H1 (cell line): ENCODE measurements at regions not wholly inside any gene's neighbourhood (a gene's known extent, or its start where the extent isn't known, plus 50 kb on each side); places are given as distances from the start of the nearest gene placed in this dataset.
"Not testable (repeated sequence)": the region's sequence is repeated elsewhere in the genome, so short reads cannot be mapped to it uniquely, and the experiment has no call there.

Experiments used
- CTCF ChIA-PET: fragments of 300-600 bp; sonication (Branson Sonifier 250); formaldehyde crosslinking; loops from one replicate; lab custom pipeline; 2021; ENCODE audit not compliant: partially characterized antibody; lab: Charles Lee
- POLR2A ChIA-PET: fragments of 300-600 bp; sonication (Branson Sonifier 250); formaldehyde crosslinking; loops from one replicate; lab custom pipeline; 2021; ENCODE audit warnings: inconsistent platforms; ENCODE audit not compliant: partially characterized antibody; lab: Charles Lee
- DNase-seq, 2 experiments: peaks; one replicate each; pipeline versions ENCODE4 v3.0.0 to v3.0.0-alpha.2; 2010 to 2022; ENCODE audit warnings: low spot score in 2 of 2, low read depth in 1 of 2, mixed read lengths in 1 of 2
- FAIRE-seq: peaks from 2 replicates; lab custom pipeline; 2011; peaks lifted over from hg19 to GRCh38; lab: Jason Lieb, UNC
- H2AFZ ChIP-seq: 2 replicates; pipeline ENCODE4 v1.8.1; 2012; ENCODE audit warnings: low read length, inconsistent platforms
- H2AK5ac ChIP-seq: 2 replicates; pipeline ENCODE4 v1.6.1; 2013; ENCODE audit warnings: low read depth, low read length
- H2BK120ac ChIP-seq: replicated peaks from 2 replicates; pipeline ENCODE3; 2013; ENCODE audit warnings: low read depth, low read length, inconsistent platforms
- H2BK12ac ChIP-seq: 2 replicates; pipeline ENCODE4 v1.6.1; 2013; ENCODE audit warnings: low read depth, low read length
- H2BK15ac ChIP-seq: 2 replicates; pipeline ENCODE4 v1.6.1; 2013; ENCODE audit warnings: low read length
- H2BK20ac ChIP-seq: 2 replicates; pipeline ENCODE4 v1.6.1; 2013; ENCODE audit warnings: low read length
- H2BK5ac ChIP-seq: 2 replicates; pipeline ENCODE4 v1.6.1; 2013; ENCODE audit warnings: low read depth, low read length
- H3K14ac ChIP-seq: 2 replicates; pipeline ENCODE4 v1.6.1; 2013; ENCODE audit warnings: inconsistent platforms; ENCODE audit not compliant: insufficient read length
- H3K18ac ChIP-seq: 2 replicates; pipeline ENCODE4 v1.6.1; 2013; ENCODE audit warnings: low read length; ENCODE audit errors: extremely low read depth
- H3K23ac ChIP-seq: 2 replicates; pipeline ENCODE4 v1.6.1; 2013; ENCODE audit warnings: inconsistent platforms; ENCODE audit not compliant: insufficient read length
- H3K23me2 ChIP-seq: 2 replicates; pipeline ENCODE4 v1.6.1; 2013; ENCODE audit warnings: low read depth, low read length
- H3K27ac ChIP-seq: 2 replicates; pipeline ENCODE4 v1.6.1; 2011; ENCODE audit warnings: low read depth, low read length, inconsistent platforms
- H3K27me3 ChIP-seq, 4 experiments: replicated peaks in 1 of 4; 1 replicate in 1 of 4; 2 replicates in 3 of 4; pipeline versions ENCODE4 v1.6.1 to v1.8.1; 2011 to 2013; ENCODE audit warnings: low read length in 3 of 4, mild to moderate bottlenecking in 3 of 4, inconsistent platforms in 2 of 4, mixed read lengths in 2 of 4, moderate library complexity in 1 of 4; ENCODE audit not compliant: control insufficient read depth in 3 of 4, insufficient read depth in 3 of 4; ENCODE audit errors: extremely low read depth in 1 of 4
- H3K36me3 ChIP-seq, 4 experiments: 2 replicates each; pipeline versions ENCODE4 v1.6.1 to v1.8.1; 2011 to 2013; ENCODE audit warnings: mild to moderate bottlenecking in 4 of 4, low read length in 3 of 4, moderate library complexity in 2 of 4, control low read depth in 1 of 4, inconsistent platforms in 1 of 4; ENCODE audit not compliant: insufficient read depth in 4 of 4, control insufficient read depth in 2 of 4
- H3K4ac ChIP-seq: replicated peaks from 2 replicates; pipeline ENCODE3; 2013; ENCODE audit warnings: low read length, low read depth, mixed read lengths, inconsistent platforms; ENCODE audit not compliant: insufficient read length
- H3K4me1 ChIP-seq, 4 experiments: replicated peaks in 1 of 4; 1 replicate in 1 of 4; 2 replicates in 3 of 4; pipeline versions ENCODE4 v1.6.1 to v1.8.1; 2011 to 2013; ENCODE audit warnings: low read length in 3 of 4, inconsistent platforms in 2 of 4, mixed read lengths in 1 of 4; ENCODE audit not compliant: insufficient read depth in 4 of 4, control insufficient read depth in 3 of 4
- H3K4me2 ChIP-seq, 2 experiments: 2 replicates each; pipeline versions ENCODE4 v1.6.1 to v1.8.1; 2011 to 2013; ENCODE audit warnings: low read depth in 2 of 2, low read length in 2 of 2, control low read depth in 1 of 2, inconsistent platforms in 1 of 2, mild to moderate bottlenecking in 1 of 2; ENCODE audit not compliant: insufficient read depth in 1 of 2
- H3K4me3 ChIP-seq, 4 experiments: fragments of 200-600, 300-600 bp in 1 of 4; sonication (generic), shearing (Covaris generic), sonication (Bioruptor Twin) in 1 of 4; 2 replicates each; pipeline versions ENCODE4 v1.5.1 to v1.8.1; 2011 to 2016; ENCODE audit warnings: low read length in 4 of 4, low read depth in 3 of 4, control low read depth in 2 of 4, inconsistent platforms in 2 of 4, mild to moderate bottlenecking in 2 of 4, mixed read lengths in 1 of 4, moderate library complexity in 1 of 4; ENCODE audit not compliant: insufficient read depth in 2 of 4; ENCODE audit errors: extremely low read depth in 1 of 4
- H3K56ac ChIP-seq: replicated peaks from 2 replicates; pipeline ENCODE3; 2013; ENCODE audit warnings: low read depth, mild to moderate bottlenecking, mixed read lengths, low read length, inconsistent platforms; ENCODE audit not compliant: insufficient read length
- H3K79me1 ChIP-seq: 2 replicates; pipeline ENCODE4 v1.6.1; 2013; ENCODE audit warnings: low read depth, low read length, control low read depth
- H3K79me2 ChIP-seq, 2 experiments: 2 replicates each; pipeline versions ENCODE4 v1.6.1 to v1.8.1; 2012 to 2013; ENCODE audit warnings: low read length in 2 of 2, mild to moderate bottlenecking in 2 of 2, inconsistent platforms in 1 of 2; ENCODE audit not compliant: insufficient read depth in 2 of 2, control insufficient read depth in 1 of 2
- H3K9ac ChIP-seq, 4 experiments: replicated peaks in 1 of 4; 1 replicate in 1 of 4; 2 replicates in 3 of 4; pipeline versions ENCODE4 v1.6.1 to v1.8.1; 2011 to 2013; ENCODE audit warnings: low read depth in 3 of 4, low read length in 3 of 4, control low read depth in 2 of 4, mild to moderate bottlenecking in 2 of 4, moderate library complexity in 2 of 4, inconsistent platforms in 1 of 4; ENCODE audit errors: extremely low read depth in 1 of 4
- H3K9me3 ChIP-seq, 2 experiments: 2 replicates each; pipeline versions ENCODE4 v1.6.1 to v1.8.1; 2012 to 2013; ENCODE audit warnings: mild to moderate bottlenecking in 2 of 2, moderate library complexity in 2 of 2, control low read depth in 1 of 2, inconsistent platforms in 1 of 2, low read depth in 1 of 2, low read length in 1 of 2, mixed read lengths in 1 of 2; ENCODE audit not compliant: insufficient read depth in 2 of 2
- H4K20me1 ChIP-seq, 2 experiments: replicated peaks in 1 of 2; 2 replicates each; pipeline versions ENCODE3 to v1.8.1; 2011 to 2013; ENCODE audit warnings: inconsistent platforms in 2 of 2, low read length in 2 of 2, mild to moderate bottlenecking in 1 of 2; ENCODE audit not compliant: insufficient read depth in 2 of 2, control insufficient read depth in 1 of 2
- H4K5ac ChIP-seq: 2 replicates; pipeline ENCODE4 v1.6.1; 2013; ENCODE audit warnings: low read length, low read depth, mixed read lengths, inconsistent platforms; ENCODE audit not compliant: insufficient read length
- H4K8ac ChIP-seq: 2 replicates; pipeline ENCODE4 v1.8.0; 2013; ENCODE audit warnings: mild to moderate bottlenecking, moderate library complexity, low read length, inconsistent platforms; ENCODE audit not compliant: insufficient read depth; ENCODE audit errors: extremely low read depth
- H4K91ac ChIP-seq: replicated peaks from 2 replicates; pipeline ENCODE3; 2013; ENCODE audit warnings: low read length, mixed read lengths, inconsistent platforms; ENCODE audit not compliant: insufficient read length
- WGBS, 2 experiments: shearing (Covaris generic) in 1 of 2; methylation state at CpG; one replicate each; pipeline versions ENCODE4 v1.1.6 to v1.1.7; 2013 to 2015; ENCODE audit warnings: low lambda C conversion rate in 2 of 2, mixed read lengths in 2 of 2, inconsistent platforms in 1 of 2, low coverage in 1 of 2, missing lambda C conversion rate in 1 of 2; ENCODE audit not compliant: insufficient replicate concordance in 2 of 2, insufficient coverage in 1 of 2, insufficient read length in 1 of 2; ENCODE audit errors: extremely low coverage in 1 of 2, missing lambda C conversion rate in 1 of 2; 5-methylcytosine and 5-hydroxymethylcytosine counted together

DNA sequence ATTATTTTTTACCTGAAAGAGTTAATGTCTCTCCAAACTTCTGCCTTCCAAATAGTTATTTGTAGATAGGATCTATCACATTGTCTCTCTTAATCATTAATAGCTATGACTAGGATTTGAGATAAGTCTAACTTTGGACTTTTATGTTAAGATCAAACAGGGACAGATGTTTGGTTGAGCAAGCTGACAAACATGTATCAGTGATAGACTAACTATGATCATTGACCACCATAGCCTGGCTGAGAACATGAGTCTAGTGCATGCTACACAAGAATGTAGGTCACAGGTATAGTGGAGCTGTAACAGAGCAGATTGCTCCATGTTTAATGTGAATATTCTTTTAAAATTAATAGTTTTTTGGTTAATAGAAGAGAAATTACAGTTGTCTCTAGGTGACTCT, 52.0 kb downstream of the SYT15B start:
- H3K4ac ChIP-seq, H2AK5ac ChIP-seq, H4K91ac ChIP-seq, H4K8ac ChIP-seq, H3K27ac ChIP-seq, H3K4me2 ChIP-seq, H3K79me1 ChIP-seq, H3K56ac ChIP-seq, H2BK5ac ChIP-seq, H3K23ac ChIP-seq, H3K9me3 ChIP-seq, H3K14ac ChIP-seq, H2BK120ac ChIP-seq, H3K9ac ChIP-seq, POLR2A ChIA-PET, H2BK20ac ChIP-seq, H3K79me2 ChIP-seq, H3K36me3 ChIP-seq, H2BK12ac ChIP-seq, CTCF ChIA-PET, H4K20me1 ChIP-seq, H3K27me3 ChIP-seq, H3K23me2 ChIP-seq, H2BK15ac ChIP-seq, DNase-seq, H3K4me1 ChIP-seq, H4K5ac ChIP-seq, H3K18ac ChIP-seq, FAIRE-seq, H3K4me3 ChIP-seq, H2AFZ ChIP-seq: not testable (repeated sequence)

DNA sequence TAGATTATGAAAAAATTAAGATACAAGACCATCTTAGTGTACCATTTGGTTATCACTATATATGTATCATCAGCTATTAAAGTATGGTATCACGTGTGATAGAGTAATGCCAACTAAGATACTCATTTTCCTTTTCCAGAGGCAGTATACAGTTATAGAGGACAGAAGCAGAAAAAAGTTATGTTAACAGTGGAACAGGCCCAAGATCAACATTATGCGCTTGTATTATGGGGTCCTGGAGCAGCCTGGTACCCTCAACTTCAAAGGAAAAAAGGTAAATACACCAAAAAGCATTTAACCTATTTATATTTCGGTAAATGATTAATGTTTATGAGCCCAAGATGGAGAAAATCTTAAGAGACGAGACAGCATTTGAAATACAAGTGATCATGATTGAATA, 52.9 kb downstream of the SYT15B start:
- no CpG with 5 or more reads among the region's 4 CpGs for WGBS, 2 experiments
- H3K9me3 ChIP-seq, H2BK120ac ChIP-seq, H2BK15ac ChIP-seq, DNase-seq, H3K4me2 ChIP-seq, H4K8ac ChIP-seq, H3K27ac ChIP-seq, H2BK20ac ChIP-seq, FAIRE-seq, H3K9ac ChIP-seq, H3K27me3 ChIP-seq, H3K36me3 ChIP-seq, POLR2A ChIA-PET, H3K23ac ChIP-seq, H2AK5ac ChIP-seq, H4K5ac ChIP-seq, H2BK5ac ChIP-seq, H2AFZ ChIP-seq, H3K18ac ChIP-seq, H4K91ac ChIP-seq, H4K20me1 ChIP-seq, H3K79me1 ChIP-seq, CTCF ChIA-PET, H3K4ac ChIP-seq, H2BK12ac ChIP-seq, H3K4me1 ChIP-seq, H3K14ac ChIP-seq, H3K4me3 ChIP-seq, H3K79me2 ChIP-seq, H3K56ac ChIP-seq, H3K23me2 ChIP-seq: not testable (repeated sequence)
